Ascending aorta (tissue), 2 donors: ENCODE measurements at regions not wholly inside any gene's neighbourhood (a gene's known extent, or its start where the extent isn't known, plus 50 kb on each side); places are given as distances from the start of the nearest gene placed in this dataset.

Experiments
- DNase-seq, 2 donors: peaks; one replicate each; pipeline ENCODE4 v3.0.0-alpha.2; 2019; ENCODE audit warnings: low spot score in 2 of 2
- H3K27ac ChIP-seq, 2 donors: fragments of 200-600 bp; sonication (generic); one replicate each; pipeline ENCODE4 v1.5.1; 2016 to 2017; ENCODE audit warnings: mild to moderate bottlenecking in 1 of 2
- H3K27me3 ChIP-seq: fragments of 200-600 bp; sonication (generic); one replicate; pipeline ENCODE4 v1.5.1; 2017
- H3K36me3 ChIP-seq, 2 donors: fragments of 200-600 bp; sonication (generic); one replicate each; pipeline ENCODE4 v1.5.1; 2016
- H3K4me1 ChIP-seq, 2 donors: fragments of 200-600 bp; sonication (generic); one replicate each; pipeline ENCODE4 v1.5.1; 2016 to 2017; ENCODE audit warnings: mild to moderate bottlenecking in 1 of 2
- H3K4me3 ChIP-seq, 2 donors: fragments of 200-600 bp; sonication (generic); one replicate each; pipeline ENCODE4 v1.5.1; 2016 to 2017; ENCODE audit warnings: mild to moderate bottlenecking in 1 of 2
- H3K9me3 ChIP-seq, 2 donors: fragments of 200-600 bp; sonication (generic); one replicate each; pipeline ENCODE4 v1.5.1; 2016
- intact Hi-C: fragments of 100-400 bp; cut with DNase I; formaldehyde crosslinking; loops from one replicate; pipeline ENCODE4 v1.15.1; 2023
- TF ChIP-seq, protein P1 (sequence below), 3 experiments: fragments of 200-600 bp in 2 of 3; fragments of 450-650 bp in 1 of 3; sonication (generic) in 2 of 3; IDR thresholded peaks; one replicate each; pipeline ENCODE4 v1.5.1; 2016 to 2019; ENCODE audit warnings: antibody characterized with exemption in 3 of 3, mild to moderate bottlenecking in 1 of 3, moderate library complexity in 1 of 3

- H3K27ac ChIP-seq, result no peak overlapping the region
- DNase-seq, result no peak
- intact Hi-C loops, result no loop called here
- H3K36me3 ChIP-seq, result no peaks in the 10 kb centered on the region
- H3K9me3 ChIP-seq, result peaks cover 0 to 4% of the 10 kb centered on the region in 2 donors
- H3K4me3 ChIP-seq, result no peak overlapping the region
- no peaks in the 10 kb centered on the region for H3K4me1 ChIP-seq
- no peaks in the 10 kb centered on the region for H3K27me3 ChIP-seq
- TF ChIP-seq, protein P1, sequence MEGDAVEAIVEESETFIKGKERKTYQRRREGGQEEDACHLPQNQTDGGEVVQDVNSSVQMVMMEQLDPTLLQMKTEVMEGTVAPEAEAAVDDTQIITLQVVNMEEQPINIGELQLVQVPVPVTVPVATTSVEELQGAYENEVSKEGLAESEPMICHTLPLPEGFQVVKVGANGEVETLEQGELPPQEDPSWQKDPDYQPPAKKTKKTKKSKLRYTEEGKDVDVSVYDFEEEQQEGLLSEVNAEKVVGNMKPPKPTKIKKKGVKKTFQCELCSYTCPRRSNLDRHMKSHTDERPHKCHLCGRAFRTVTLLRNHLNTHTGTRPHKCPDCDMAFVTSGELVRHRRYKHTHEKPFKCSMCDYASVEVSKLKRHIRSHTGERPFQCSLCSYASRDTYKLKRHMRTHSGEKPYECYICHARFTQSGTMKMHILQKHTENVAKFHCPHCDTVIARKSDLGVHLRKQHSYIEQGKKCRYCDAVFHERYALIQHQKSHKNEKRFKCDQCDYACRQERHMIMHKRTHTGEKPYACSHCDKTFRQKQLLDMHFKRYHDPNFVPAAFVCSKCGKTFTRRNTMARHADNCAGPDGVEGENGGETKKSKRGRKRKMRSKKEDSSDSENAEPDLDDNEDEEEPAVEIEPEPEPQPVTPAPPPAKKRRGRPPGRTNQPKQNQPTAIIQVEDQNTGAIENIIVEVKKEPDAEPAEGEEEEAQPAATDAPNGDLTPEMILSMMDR (IDR thresholded peaks at IDR 0.05), result no peak
Observed at GRCh38 chr4:81850701-81851100, 379.0 kb upstream of the RASGEF1B start.

DNA sequence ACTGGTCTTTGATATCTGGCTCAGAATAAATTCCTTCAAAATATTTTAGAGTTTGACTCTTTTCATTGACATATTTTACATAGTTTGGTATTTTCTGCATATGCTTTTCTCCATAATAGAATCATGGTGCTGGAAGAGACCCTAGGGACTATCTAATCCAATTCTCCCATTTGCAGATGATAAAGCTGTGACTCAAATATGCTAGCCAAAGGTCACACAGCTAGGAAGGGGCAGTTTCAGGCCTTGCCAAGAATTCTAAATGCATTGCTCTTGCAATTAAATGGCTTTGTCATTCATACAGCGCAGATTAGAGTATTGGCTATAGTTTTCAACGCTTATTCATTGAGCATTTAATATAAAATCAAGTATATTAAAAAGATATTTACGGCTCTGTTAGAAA is 374.1 kb upstream of the RASGEF1B start:
- TF ChIP-seq, protein P1 (IDR thresholded peaks at IDR 0.05), result no peak
- intact Hi-C loops, result loop anchor here (2.0 kb wide), 1 partner anchor 441 kb away; no protein-coding TSS in a partner anchor
- Histone ChIP-seq H3K4me3 (no peak overlapping the region), H3K9me3 (no peaks in the 10 kb centered on the region), H3K36me3 (no peaks in the 10 kb centered on the region), H3K4me1 (no peaks in the 10 kb centered on the region), H3K27ac (no peak overlapping the region), H3K27me3 (no peaks in the 10 kb centered on the region)
- no peak for DNase-seq

DNA sequence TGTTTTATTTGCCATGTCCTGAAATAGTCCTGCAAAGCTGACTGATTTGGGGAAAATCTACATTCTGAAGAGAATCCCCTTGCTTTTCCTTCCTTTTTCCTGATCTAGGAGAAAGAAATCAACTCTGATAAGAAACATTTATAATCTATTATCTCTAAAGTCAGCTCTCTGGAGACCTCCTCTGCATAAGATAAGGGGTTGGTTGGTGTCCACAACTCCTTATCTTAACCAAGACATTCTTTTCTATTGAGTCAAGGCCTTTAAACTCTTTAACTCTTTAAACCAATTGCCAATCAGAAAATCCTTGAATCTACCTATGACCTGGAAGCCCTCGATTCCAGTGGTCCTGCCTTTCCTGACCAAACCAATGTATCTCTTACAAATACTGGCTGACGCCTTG is 373.6 kb upstream of the RASGEF1B start:
- H3K9me3 ChIP-seq, result no peaks in the 10 kb centered on the region
- intact Hi-C loops, result loop anchor here (2.0 kb wide), 1 partner anchor 440 kb away; no protein-coding TSS in a partner anchor

DNA sequence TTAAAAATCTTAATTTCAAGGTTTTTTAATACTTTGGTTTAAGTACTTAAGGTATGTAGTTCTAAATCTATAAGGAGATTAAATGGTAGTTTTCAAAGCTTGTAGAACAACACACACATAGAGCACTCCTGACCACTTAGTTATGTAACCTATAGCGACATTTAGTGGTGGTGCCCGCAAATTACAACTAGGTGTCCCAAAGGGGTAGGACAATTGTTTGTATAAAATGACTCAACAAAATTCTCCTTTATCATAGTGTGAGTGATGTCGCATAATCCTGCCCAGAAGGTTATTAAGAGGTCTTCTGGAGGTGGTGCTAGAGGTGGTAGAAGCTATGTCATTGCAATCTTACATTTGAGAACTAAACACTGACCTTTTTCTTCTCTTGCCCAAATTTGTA is 373.0 kb upstream of the RASGEF1B start:
- Histone ChIP-seq H3K4me1 (no peaks in the 10 kb centered on the region), H3K9me3 (no peaks in the 10 kb centered on the region), H3K36me3 (no peaks in the 10 kb centered on the region), H3K27me3 (no peaks in the 10 kb centered on the region), H3K4me3 (no peak overlapping the region), H3K27ac (no peak overlapping the region)
- TF ChIP-seq, protein P1 (IDR thresholded peaks at IDR 0.05), result peak; percentile 49 to 70 (median 69)
- intact Hi-C loops, result loop anchor here (1.0 to 2.0 kb wide), 2 partner anchors 377 to 440 kb away; no protein-coding TSS in a partner anchor
- DNase-seq, result peak in 1 of 2 donors; percentile 87

More for the DNA sequence above, 373.6 kb upstream of the RASGEF1B start:
- Histone ChIP-seq H3K4me1 (no peaks in the 10 kb centered on the region), H3K4me3 (no peak overlapping the region), H3K36me3 (no peaks in the 10 kb centered on the region), H3K27me3 (no peaks in the 10 kb centered on the region), H3K27ac (no peak overlapping the region)
- DNase-seq, result no peak
- TF ChIP-seq, protein P1 (IDR thresholded peaks at IDR 0.05), result no peak

- intact Hi-C loops, result no loop called here
- Histone ChIP-seq H3K36me3 (no peaks in the 10 kb centered on the region), H3K4me3 (no peak overlapping the region), H3K27me3 (no peaks in the 10 kb centered on the region), H3K4me1 (no peaks in the 10 kb centered on the region), H3K27ac (no peak overlapping the region), H3K9me3 (no peaks in the 10 kb centered on the region)
- DNase-seq, result no peak
- TF ChIP-seq, protein P1 (IDR thresholded peaks at IDR 0.05), result no peak
Observed at GRCh38 chr4:81839347-81840042, 367.8 kb upstream of the RASGEF1B start.
